GM13976 (cell line): ENCODE measurements at regions not wholly inside any gene's neighbourhood (a gene's known extent, or its start where the extent isn't known, plus 50 kb on each side); places are given as distances from the start of the nearest gene placed in this dataset.

Experiments
- DNase-seq: peaks from one replicate; pipeline ENCODE4 v3.0.0; 2012; ENCODE audit warnings: low spot score
- CTCF ChIP-seq: IDR thresholded peaks from 2 replicates; pipeline ENCODE4 v1.5.1; 2012; ENCODE audit warnings: borderline replicate concordance, mild to moderate bottlenecking; ENCODE audit not compliant: insufficient read depth; ENCODE audit errors: extremely low read depth, missing control alignments, control extremely low read depth
- in situ Hi-C: fragments of 300-500 bp; cut with MboI; formaldehyde crosslinking; loops from one replicate; pipeline ENCODE4 v1.12.0; 2022; ENCODE audit warnings: low sequenced_read_pairs, mixed read lengths, inconsistent platforms; ENCODE audit not compliant: unreplicated experiment

GRCh38 chr2:11092701-11093335 lies 62.4 kb upstream of the SLC66A3 start:
- no peak for DNase-seq
- in situ Hi-C loops: no loop called here
- no peak for TF ChIP-seq CTCF

- no peak for TF ChIP-seq CTCF
- in situ Hi-C loops: no loop called here
- DNase-seq: no peak
Measured at GRCh38 chr2:11093467-11093866, 61.8 kb upstream of the SLC66A3 start.

GRCh38 chr2:11094021-11094810 lies 61.1 kb upstream of the SLC66A3 start:
- DNase-seq: no peak
- no peak for TF ChIP-seq CTCF
- in situ Hi-C loops: no loop called here

GRCh38 chr2:11096591-11096990 lies 58.7 kb upstream of the SLC66A3 start:
- no peak for TF ChIP-seq CTCF
- DNase-seq: no peak
- in situ Hi-C loops: no loop called here

GRCh38 chr2:11097038-11097720 lies 58.1 kb upstream of the SLC66A3 start:
- in situ Hi-C loops: no loop called here
- no peak for DNase-seq
- TF ChIP-seq CTCF: no peak

- DNase-seq: no peak
- no peak for TF ChIP-seq CTCF
- in situ Hi-C loops: no loop called here
Measured at GRCh38 chr2:11097854-11098387, 57.3 kb upstream of the SLC66A3 start.
